Chondrocyte (in vitro differentiated cells): ENCODE measurements at regions not wholly inside any gene's neighbourhood (a gene's known extent, or its start where the extent isn't known, plus 50 kb on each side); places are given as distances from the start of the nearest gene placed in this dataset.

Experiments used
- DNase-seq: peaks from one replicate; pipeline ENCODE4 v3.0.0; 2021; ENCODE audit warnings: mixed read lengths, low spot score
- H3K27ac Mint-ChIP-seq: one replicate; pipeline ENCODE4 v1.8.0; 2021; ENCODE audit warnings: mild to moderate bottlenecking, moderate library complexity, mixed read lengths; ENCODE audit not compliant: unreplicated experiment
- H3K27me3 Mint-ChIP-seq: 2 replicates; pipeline ENCODE4 v1.8.0; 2021; ENCODE audit warnings: low read depth, mixed read lengths
- H3K36me3 Mint-ChIP-seq: 2 replicates; pipeline ENCODE4 v1.8.0; 2021; ENCODE audit warnings: low read depth, mixed read lengths
- H3K4me1 Mint-ChIP-seq: 2 replicates; pipeline ENCODE4 v1.8.0; 2021; ENCODE audit warnings: low read depth, mild to moderate bottlenecking, mixed read lengths
- H3K4me3 Mint-ChIP-seq: one replicate; pipeline ENCODE4 v1.8.0; 2021; ENCODE audit warnings: mild to moderate bottlenecking, moderate library complexity, mixed read lengths; ENCODE audit not compliant: unreplicated experiment
- H3K9me3 Mint-ChIP-seq: 2 replicates; pipeline ENCODE4 v1.8.0; 2021; ENCODE audit warnings: low read depth, mixed read lengths
- CTCF ChIP-seq: fragments of 200-600 bp; sonication (generic); IDR thresholded peaks from 2 replicates; pipeline ENCODE4 v1.5.0; 2021; ENCODE audit warnings: antibody characterized with exemption, mild to moderate bottlenecking, moderate library complexity

GRCh38 chr9:107953556-107954125 is 464.1 kb upstream of the KLF4 start:
- Mint-ChIP-seq H3K4me1 (no peaks in the 10 kb centered on the region), H3K36me3 (peaks cover 4% of the 10 kb centered on the region), H3K27ac (no peak overlapping the region), H3K4me3 (no peak overlapping the region), H3K27me3 (peaks cover 9% of the 10 kb centered on the region), H3K9me3 (peaks cover 14% of the 10 kb centered on the region)
- no peak for DNase-seq
- no peak for TF ChIP-seq CTCF

GRCh38 chr9:107952773-107953172 is 463.2 kb upstream of the KLF4 start:
- DNase-seq = no peak
- no peak overlapping the region for H3K27ac Mint-ChIP-seq
- no peak overlapping the region for H3K4me3 Mint-ChIP-seq
- H3K36me3 Mint-ChIP-seq = peaks cover 4% of the 10 kb centered on the region
- H3K4me1 Mint-ChIP-seq = no peaks in the 10 kb centered on the region
- peaks cover 7% of the 10 kb centered on the region for H3K27me3 Mint-ChIP-seq
- TF ChIP-seq CTCF = no peak
- H3K9me3 Mint-ChIP-seq = peaks cover 14% of the 10 kb centered on the region

- TF ChIP-seq CTCF = no peak
- no peak for DNase-seq
- H3K4me3 Mint-ChIP-seq = no peak overlapping the region
- peaks cover 14% of the 10 kb centered on the region for H3K9me3 Mint-ChIP-seq
- H3K4me1 Mint-ChIP-seq = no peaks in the 10 kb centered on the region
- H3K27ac Mint-ChIP-seq = no peak overlapping the region
- peaks cover 4% of the 10 kb centered on the region for H3K36me3 Mint-ChIP-seq
- peaks cover 7% of the 10 kb centered on the region for H3K27me3 Mint-ChIP-seq
Measured at GRCh38 chr9:107951511-107951910, 461.9 kb upstream of the KLF4 start.

- H3K4me1 Mint-ChIP-seq = peaks cover 6% of the 10 kb centered on the region
- H3K36me3 Mint-ChIP-seq = peaks cover 4% of the 10 kb centered on the region
- DNase-seq = no peak
- H3K27me3 Mint-ChIP-seq = peaks cover 4% of the 10 kb centered on the region
- H3K4me3 Mint-ChIP-seq = no peak overlapping the region
- H3K9me3 Mint-ChIP-seq = peaks cover 14% of the 10 kb centered on the region
- H3K27ac Mint-ChIP-seq = no peak overlapping the region
- TF ChIP-seq CTCF = no peak
Measured at GRCh38 chr9:107949061-107949460, 459.5 kb upstream of the KLF4 start.

- H3K4me3 Mint-ChIP-seq = no peak overlapping the region
- TF ChIP-seq CTCF = no peak
- peaks cover 4% of the 10 kb centered on the region for H3K36me3 Mint-ChIP-seq
- peaks cover 14% of the 10 kb centered on the region for H3K9me3 Mint-ChIP-seq
- DNase-seq = no peak
- peaks cover 3% of the 10 kb centered on the region for H3K27me3 Mint-ChIP-seq
- H3K4me1 Mint-ChIP-seq = peaks cover 6% of the 10 kb centered on the region
- H3K27ac Mint-ChIP-seq = no peak overlapping the region
Measured at GRCh38 chr9:107948601-107949000, 459.0 kb upstream of the KLF4 start.
